Cardiac muscle cell (in vitro differentiated cells and primary cell): ENCODE measurements at regions not wholly inside any gene's neighbourhood (a gene's known extent, or its start where the extent isn't known, plus 50 kb on each side); places are given as distances from the start of the nearest gene placed in this dataset.
"Not testable (repeated sequence)": the region's sequence is repeated elsewhere in the genome, so short reads cannot be mapped to it uniquely, and the experiment has no call there.

Experiments used
- DNase-seq, 2 donors: peaks; one replicate each; pipeline versions ENCODE4 v3.0.0 to v3.0.0-alpha.2; 2010 to 2017; ENCODE audit warnings: low read depth in 1 of 2, low spot score in 1 of 2
- H3K27ac ChIP-seq: fragments of 200-600 bp; sonication (generic); 2 replicates; pipeline ENCODE4 v1.5.1; 2016
- H3K27me3 ChIP-seq: fragments of 200-600 bp; sonication (generic); 2 replicates; pipeline ENCODE4 v1.6.0; 2016; ENCODE audit warnings: control low read depth
- H3K36me3 ChIP-seq: fragments of 200-600 bp; sonication (generic); 2 replicates; pipeline ENCODE4 v1.5.1; 2016; ENCODE audit warnings: control low read depth
- H3K4me1 ChIP-seq: fragments of 200-600 bp; sonication (generic); 2 replicates; pipeline ENCODE4 v1.8.1; 2017; ENCODE audit warnings: low read depth, mild to moderate bottlenecking, mixed run types
- H3K4me3 ChIP-seq: fragments of 200-600 bp; sonication (generic); 2 replicates; pipeline ENCODE4 v1.5.1; 2016; ENCODE audit warnings: mild to moderate bottlenecking
- H3K9me3 ChIP-seq: fragments of 200-600 bp; sonication (generic); 2 replicates; pipeline ENCODE4 v1.5.1; 2017; ENCODE audit warnings: low read depth, mild to moderate bottlenecking, control low read depth
- TF ChIP-seq, protein P1 (sequence below): IDR thresholded peaks from 2 replicates; pipeline ENCODE4 v1.5.1; 2012; ENCODE audit warnings: low read depth, mild to moderate bottlenecking, low read length

DNA sequence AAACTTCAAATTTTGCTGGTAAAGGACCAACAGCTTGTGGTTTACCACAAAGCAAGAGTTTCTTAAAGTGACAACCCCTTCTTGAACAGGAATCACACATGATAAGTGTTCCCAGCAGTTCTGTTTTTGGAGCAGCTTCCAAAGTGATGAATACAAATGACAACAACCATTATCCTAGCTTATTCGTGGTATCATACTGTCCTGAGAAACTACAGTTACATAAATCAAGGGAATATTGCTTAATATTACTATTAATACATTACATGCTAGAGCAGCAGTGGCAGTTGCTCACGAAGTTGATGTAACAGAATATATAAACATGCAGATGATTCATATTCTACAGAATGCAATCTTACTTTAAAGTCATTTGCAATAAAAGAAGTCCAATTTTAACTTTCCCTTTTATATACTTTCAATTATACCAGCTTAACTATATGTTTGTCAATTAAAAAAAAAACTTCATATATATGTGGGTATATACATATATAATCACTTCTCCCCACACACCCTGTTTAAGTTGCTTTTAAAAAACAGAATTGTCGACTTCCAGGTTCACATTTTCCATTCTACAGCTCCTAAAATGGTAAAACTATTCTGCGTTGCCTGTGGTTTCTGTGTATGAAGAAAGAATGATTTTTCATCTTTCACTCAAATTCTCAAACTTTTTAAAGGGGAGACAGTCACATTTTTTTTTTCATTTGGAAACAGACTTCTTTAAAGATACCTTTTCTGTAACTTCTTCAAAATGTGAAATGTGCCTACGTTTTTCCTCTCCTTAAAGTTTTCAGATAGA lies 713.6 kb downstream of the TDRD15 start:
- DNase-seq: peak in 1 of 2 donors; percentile 46
- H3K36me3 ChIP-seq: no peaks in the 10 kb centered on the region
- no peak overlapping the region for H3K27ac ChIP-seq
- H3K4me3 ChIP-seq: no peak overlapping the region
- H3K9me3 ChIP-seq: no peaks in the 10 kb centered on the region
- H3K27me3 ChIP-seq: no peaks in the 10 kb centered on the region
- H3K4me1 ChIP-seq: no peaks in the 10 kb centered on the region
- TF ChIP-seq, protein P1, sequence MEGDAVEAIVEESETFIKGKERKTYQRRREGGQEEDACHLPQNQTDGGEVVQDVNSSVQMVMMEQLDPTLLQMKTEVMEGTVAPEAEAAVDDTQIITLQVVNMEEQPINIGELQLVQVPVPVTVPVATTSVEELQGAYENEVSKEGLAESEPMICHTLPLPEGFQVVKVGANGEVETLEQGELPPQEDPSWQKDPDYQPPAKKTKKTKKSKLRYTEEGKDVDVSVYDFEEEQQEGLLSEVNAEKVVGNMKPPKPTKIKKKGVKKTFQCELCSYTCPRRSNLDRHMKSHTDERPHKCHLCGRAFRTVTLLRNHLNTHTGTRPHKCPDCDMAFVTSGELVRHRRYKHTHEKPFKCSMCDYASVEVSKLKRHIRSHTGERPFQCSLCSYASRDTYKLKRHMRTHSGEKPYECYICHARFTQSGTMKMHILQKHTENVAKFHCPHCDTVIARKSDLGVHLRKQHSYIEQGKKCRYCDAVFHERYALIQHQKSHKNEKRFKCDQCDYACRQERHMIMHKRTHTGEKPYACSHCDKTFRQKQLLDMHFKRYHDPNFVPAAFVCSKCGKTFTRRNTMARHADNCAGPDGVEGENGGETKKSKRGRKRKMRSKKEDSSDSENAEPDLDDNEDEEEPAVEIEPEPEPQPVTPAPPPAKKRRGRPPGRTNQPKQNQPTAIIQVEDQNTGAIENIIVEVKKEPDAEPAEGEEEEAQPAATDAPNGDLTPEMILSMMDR: no peak

DNA sequence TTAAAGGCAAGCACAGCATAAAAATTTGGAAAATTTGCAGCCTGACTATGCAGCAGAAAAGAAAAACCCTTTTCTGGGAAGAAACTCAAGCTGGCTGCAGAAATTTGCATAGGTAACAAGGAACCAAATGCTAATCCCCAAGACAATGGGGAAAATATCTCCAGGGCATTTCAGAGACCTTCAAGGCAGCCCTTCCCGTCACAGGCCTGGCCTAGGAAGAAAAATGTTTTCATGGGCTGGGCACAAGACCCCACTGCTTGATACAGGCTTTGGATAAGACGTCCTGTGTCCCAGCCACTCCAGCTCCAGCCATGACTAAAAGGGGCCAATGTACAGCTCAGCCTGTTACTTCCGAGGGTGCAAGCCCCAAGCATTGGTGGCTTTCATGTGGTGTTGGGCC lies 717.6 kb downstream of the TDRD15 start:
- DNase-seq: no peak
- H3K9me3 ChIP-seq: no peaks in the 10 kb centered on the region
- TF ChIP-seq, protein P1: no peak
- H3K36me3 ChIP-seq: no peaks in the 10 kb centered on the region
- H3K27ac ChIP-seq: no peak overlapping the region
- no peak overlapping the region for H3K4me3 ChIP-seq
- no peaks in the 10 kb centered on the region for H3K27me3 ChIP-seq
- H3K4me1 ChIP-seq: no peaks in the 10 kb centered on the region

- not testable (repeated sequence) for H3K27me3 ChIP-seq, H3K27ac ChIP-seq, DNase-seq, H3K36me3 ChIP-seq, H3K9me3 ChIP-seq, H3K4me3 ChIP-seq, H3K4me1 ChIP-seq
Measured at GRCh38 chr2:21850367-21850766, 726.6 kb downstream of the TDRD15 start.

- H3K9me3 ChIP-seq: no peaks in the 10 kb centered on the region
- DNase-seq: no peak
- H3K27ac ChIP-seq: no peak overlapping the region
- H3K27me3 ChIP-seq: no peaks in the 10 kb centered on the region
- no peaks in the 10 kb centered on the region for H3K36me3 ChIP-seq
- H3K4me1 ChIP-seq: no peaks in the 10 kb centered on the region
- H3K4me3 ChIP-seq: no peak overlapping the region
- TF ChIP-seq, protein P1: no peak
Measured at GRCh38 chr2:21854938-21855337, 731.2 kb downstream of the TDRD15 start.

DNA sequence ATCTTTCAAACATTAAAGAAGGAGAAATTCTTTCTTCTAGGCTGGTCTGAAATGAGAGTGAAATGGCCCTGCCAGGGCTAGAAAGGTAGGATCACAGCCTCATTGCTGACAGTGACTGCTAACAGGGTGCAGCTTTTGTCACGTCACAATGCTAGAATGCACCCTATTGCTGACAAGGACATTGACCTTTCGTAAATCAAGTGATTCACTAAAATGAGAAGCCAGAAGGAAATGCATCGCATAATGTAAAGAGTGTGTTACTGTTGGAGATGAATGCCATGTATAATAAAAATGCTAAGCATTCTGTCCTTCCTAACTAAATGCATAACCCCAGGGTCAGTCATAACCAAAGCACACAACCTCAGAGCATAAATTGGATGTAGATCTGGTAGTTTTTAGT lies 732.9 kb downstream of the TDRD15 start:
- no peak overlapping the region for H3K27ac ChIP-seq
- no peak for DNase-seq
- H3K4me3 ChIP-seq: no peak overlapping the region
- no peaks in the 10 kb centered on the region for H3K4me1 ChIP-seq
- no peaks in the 10 kb centered on the region for H3K27me3 ChIP-seq
- TF ChIP-seq, protein P1: no peak
- H3K36me3 ChIP-seq: no peaks in the 10 kb centered on the region
- no peaks in the 10 kb centered on the region for H3K9me3 ChIP-seq

DNA sequence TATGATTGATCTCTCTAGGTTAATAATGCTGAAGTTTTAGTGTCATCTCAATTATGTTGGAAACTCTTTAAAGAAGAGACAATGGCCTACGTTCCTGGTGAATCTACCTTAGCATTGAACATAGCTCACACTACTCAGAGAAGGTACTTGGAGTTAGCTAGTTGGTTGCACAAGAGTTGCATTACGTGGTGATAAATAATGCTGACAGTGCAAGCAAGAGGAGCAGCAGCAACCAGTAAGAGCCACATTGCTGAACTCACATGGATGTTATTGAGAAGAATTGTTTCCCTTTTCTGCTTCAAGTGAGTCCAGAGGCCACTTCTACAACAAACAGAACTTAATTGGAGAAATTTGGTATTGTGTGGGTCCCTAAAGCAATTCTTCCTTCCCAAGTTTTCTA lies 737.1 kb downstream of the TDRD15 start:
- no peaks in the 10 kb centered on the region for H3K9me3 ChIP-seq
- TF ChIP-seq, protein P1: no peak
- no peaks in the 10 kb centered on the region for H3K4me1 ChIP-seq
- no peak for DNase-seq
- H3K27me3 ChIP-seq: no peaks in the 10 kb centered on the region
- H3K4me3 ChIP-seq: no peak overlapping the region
- H3K36me3 ChIP-seq: no peaks in the 10 kb centered on the region
- no peak overlapping the region for H3K27ac ChIP-seq
